ENCODE measurements at regions not wholly inside any gene's neighbourhood (a gene's known extent, or its start where the extent isn't known, plus 50 kb on each side); places are given as distances from the start of the nearest gene placed in this dataset.
"Not testable (repeated sequence)": the region's sequence is repeated elsewhere in the genome, so short reads cannot be mapped to it uniquely, and the experiment has no call there.

- Mint-ChIP-seq H3K27me3 (peaks cover 22% of the 10 kb centered on the region), H3K9me3 (no peaks in the 10 kb centered on the region), H3K36me3 (ENCODE audit: low read depth) (no peaks in the 10 kb centered on the region), H3K4me3 (no peak overlapping the region), H3K27ac (no peak overlapping the region), H3K4me1 (ENCODE audit: low read depth) (no peaks in the 10 kb centered on the region)
- DNase-seq, result no peak
Observed at GRCh38 chr3:10651506-10651905, 146.1 kb upstream of the ATP2B2 start.

DNA sequence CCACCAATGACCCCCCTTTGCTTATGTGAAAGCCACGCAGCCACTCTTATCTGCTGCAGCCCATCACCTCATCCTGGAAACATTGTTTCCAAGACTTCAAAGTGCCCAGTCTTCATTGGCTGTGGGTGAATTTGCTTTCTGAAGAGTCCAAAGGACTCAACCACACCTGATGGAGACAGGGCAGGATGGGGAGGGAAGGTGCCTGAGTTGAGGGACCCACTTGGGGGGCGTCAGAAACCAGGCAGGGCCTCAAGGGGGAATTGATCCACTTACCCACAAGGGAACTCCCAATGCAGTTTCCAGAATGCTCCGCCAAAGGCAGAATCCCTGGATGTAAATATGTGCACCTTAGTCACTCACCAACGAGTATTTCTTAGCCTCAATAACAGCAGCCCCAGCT, 147.9 kb upstream of the ATP2B2 start:
- no peak overlapping the region for H3K27ac Mint-ChIP-seq
- no peaks in the 10 kb centered on the region for H3K36me3 Mint-ChIP-seq (ENCODE audit: low read depth)
- H3K27me3 Mint-ChIP-seq, result peaks cover 36% of the 10 kb centered on the region
- no peaks in the 10 kb centered on the region for H3K4me1 Mint-ChIP-seq (ENCODE audit: low read depth)
- H3K9me3 Mint-ChIP-seq, result no peaks in the 10 kb centered on the region
- no peak overlapping the region for H3K4me3 Mint-ChIP-seq
- DNase-seq, result no peak

GRCh38 chr3:10653866-10654611, 148.7 kb upstream of the ATP2B2 start:
- Mint-ChIP-seq H3K36me3 (ENCODE audit: low read depth) (no peaks in the 10 kb centered on the region), H3K4me3 (no peak overlapping the region), H3K9me3 (no peaks in the 10 kb centered on the region), H3K27ac (no peak overlapping the region), H3K4me1 (ENCODE audit: low read depth) (no peaks in the 10 kb centered on the region), H3K27me3 (peaks cover 38% of the 10 kb centered on the region)
- DNase-seq, result no peak

DNA sequence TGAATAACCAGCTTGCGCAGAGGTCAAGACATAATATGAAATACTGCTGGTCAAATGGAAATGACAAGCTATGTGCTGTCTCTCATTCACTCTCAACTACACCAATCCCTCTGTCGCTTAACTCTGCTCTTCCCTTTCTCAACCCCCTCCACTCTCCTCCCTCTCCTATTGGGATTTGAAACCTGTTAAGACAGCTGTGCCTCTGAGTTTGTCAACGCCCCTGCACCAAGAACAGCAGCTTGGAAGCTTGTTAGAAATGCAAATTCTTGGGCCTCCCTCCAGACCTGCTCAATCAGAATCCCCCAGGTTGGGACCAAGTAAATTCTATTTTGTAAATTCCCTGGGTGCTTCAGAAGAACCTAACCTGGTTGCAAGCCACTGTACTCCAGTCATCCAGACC, 149.7 kb upstream of the ATP2B2 start:
- H3K4me3 Mint-ChIP-seq, result no peak overlapping the region
- no peaks in the 10 kb centered on the region for H3K36me3 Mint-ChIP-seq (ENCODE audit: low read depth)
- H3K27me3 Mint-ChIP-seq, result peaks cover 38% of the 10 kb centered on the region
- DNase-seq, result no peak
- no peaks in the 10 kb centered on the region for H3K9me3 Mint-ChIP-seq
- no peak overlapping the region for H3K27ac Mint-ChIP-seq
- no peaks in the 10 kb centered on the region for H3K4me1 Mint-ChIP-seq (ENCODE audit: low read depth)

DNA sequence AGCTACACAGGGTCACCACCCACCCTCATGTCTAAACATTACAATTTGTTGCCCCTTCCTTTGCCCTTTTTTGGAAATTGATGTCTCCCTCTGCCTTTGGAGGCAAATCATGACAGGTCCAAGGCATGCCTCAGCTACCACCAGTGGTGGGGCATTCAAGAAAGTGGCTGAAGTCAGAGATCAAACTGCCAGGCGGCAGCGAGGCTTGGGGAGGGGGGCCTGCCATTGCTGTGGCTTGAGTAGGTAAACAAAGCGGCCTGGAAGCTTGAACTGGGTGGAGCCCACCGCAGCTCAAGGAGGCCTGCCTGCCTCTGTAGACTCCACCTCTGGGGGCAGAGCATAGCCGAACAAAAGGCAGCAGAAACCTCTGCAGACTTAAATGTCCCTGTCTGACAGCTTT, 152.0 kb upstream of the ATP2B2 start:
- not testable (repeated sequence) for H3K36me3 Mint-ChIP-seq (ENCODE audit: low read depth); H3K9me3 Mint-ChIP-seq; H3K4me1 Mint-ChIP-seq (ENCODE audit: low read depth); H3K27ac Mint-ChIP-seq; H3K4me3 Mint-ChIP-seq; DNase-seq
- peaks cover 32% of the 10 kb centered on the region for H3K27me3 Mint-ChIP-seq

GRCh38 chr3:10665592-10665991, 150.4 kb upstream of the SLC6A11 start:
- H3K27me3 Mint-ChIP-seq, result peaks cover 26% of the 10 kb centered on the region
- no peak overlapping the region for H3K27ac Mint-ChIP-seq
- no peak for DNase-seq
- H3K9me3 Mint-ChIP-seq, result no peaks in the 10 kb centered on the region
- peaks cover 7% of the 10 kb centered on the region for H3K4me1 Mint-ChIP-seq (ENCODE audit: low read depth)
- H3K4me3 Mint-ChIP-seq, result no peak overlapping the region
- H3K36me3 Mint-ChIP-seq (ENCODE audit: low read depth), result no peaks in the 10 kb centered on the region

GRCh38 chr3:10666621-10667020, 149.4 kb upstream of the SLC6A11 start:
- Mint-ChIP-seq H3K4me3 (no peak overlapping the region), H3K9me3 (no peaks in the 10 kb centered on the region), H3K4me1 (ENCODE audit: low read depth) (peaks cover 7% of the 10 kb centered on the region), H3K27ac (no peak overlapping the region), H3K36me3 (ENCODE audit: low read depth) (no peaks in the 10 kb centered on the region), H3K27me3 (peaks cover 26% of the 10 kb centered on the region)
- no peak for DNase-seq

- Mint-ChIP-seq H3K4me3 (no peak overlapping the region), H3K36me3 (ENCODE audit: low read depth) (no peaks in the 10 kb centered on the region), H3K9me3 (no peaks in the 10 kb centered on the region), H3K4me1 (ENCODE audit: low read depth) (peaks cover 7% of the 10 kb centered on the region), H3K27ac (no peak overlapping the region), H3K27me3 (peaks cover 26% of the 10 kb centered on the region)
- DNase-seq, result no peak
Observed at GRCh38 chr3:10667269-10667668, 148.8 kb upstream of the SLC6A11 start.

- Mint-ChIP-seq H3K27ac (no peak overlapping the region), H3K9me3 (no peaks in the 10 kb centered on the region), H3K36me3 (ENCODE audit: low read depth) (no peaks in the 10 kb centered on the region), H3K4me1 (ENCODE audit: low read depth) (peaks cover 7% of the 10 kb centered on the region), H3K27me3 (peaks cover 23% of the 10 kb centered on the region), H3K4me3 (no peak overlapping the region)
- DNase-seq, result no peak
Observed at GRCh38 chr3:10667901-10668476, 148.0 kb upstream of the SLC6A11 start.

DNA sequence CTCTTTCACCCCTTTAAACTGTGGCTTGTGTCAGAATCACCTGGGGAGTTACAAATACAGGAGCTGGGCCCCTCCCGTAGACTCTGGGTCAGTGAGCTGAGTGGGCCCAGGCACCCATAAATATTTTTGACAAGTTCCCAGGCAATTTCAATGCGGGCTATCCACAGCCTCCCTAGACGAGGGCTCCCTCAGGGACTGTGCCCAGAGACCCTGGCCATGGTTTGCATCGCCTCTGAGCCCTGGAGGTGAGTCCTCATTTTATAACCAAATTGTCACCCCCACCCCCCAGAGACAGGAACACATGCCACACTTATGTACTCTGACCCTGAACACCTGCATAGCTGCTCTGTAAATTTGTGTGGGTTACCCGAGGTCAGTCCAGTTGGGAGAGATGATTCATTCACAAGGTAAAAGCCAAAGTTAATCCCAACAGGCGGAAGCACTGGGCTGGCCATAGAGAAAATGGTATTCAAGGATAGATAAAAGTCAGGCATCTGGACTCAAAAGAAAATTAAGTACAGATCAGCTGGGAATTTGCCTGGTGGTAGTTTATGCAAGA, 146.5 kb upstream of the SLC6A11 start:
- Mint-ChIP-seq H3K27ac (no peak overlapping the region), H3K27me3 (peaks cover 15% of the 10 kb centered on the region)

DNA sequence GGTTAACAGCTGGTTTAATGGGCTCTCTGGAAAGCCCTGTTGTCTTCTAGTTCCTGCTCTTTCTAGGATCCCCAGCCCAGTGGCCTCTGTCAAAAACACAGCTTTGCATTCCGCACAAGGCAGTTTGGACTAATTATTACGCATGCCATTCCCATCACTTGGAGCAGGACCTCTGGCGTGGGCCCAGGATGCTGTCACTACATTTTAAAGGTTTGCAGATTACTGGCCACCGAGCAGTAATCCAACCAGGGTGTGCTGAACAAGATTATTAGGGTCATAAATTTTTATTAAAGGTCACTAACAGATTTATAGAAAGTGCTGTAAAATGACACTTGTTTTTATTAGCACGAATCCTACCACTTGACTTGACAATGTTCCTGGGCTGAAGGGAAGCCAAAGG, 143.6 kb upstream of the SLC6A11 start:
- no peak for DNase-seq
- Mint-ChIP-seq H3K27ac (no peak overlapping the region), H3K4me3 (no peak overlapping the region), H3K36me3 (ENCODE audit: low read depth) (no peaks in the 10 kb centered on the region), H3K4me1 (ENCODE audit: low read depth) (no peaks in the 10 kb centered on the region), H3K27me3 (peaks cover 10% of the 10 kb centered on the region), H3K9me3 (no peaks in the 10 kb centered on the region)

More for the DNA sequence above, 146.5 kb upstream of the SLC6A11 start:
- Mint-ChIP-seq H3K4me1 (ENCODE audit: low read depth) (peaks cover 7% of the 10 kb centered on the region), H3K4me3 (no peak overlapping the region), H3K36me3 (ENCODE audit: low read depth) (no peaks in the 10 kb centered on the region), H3K9me3 (no peaks in the 10 kb centered on the region)
- no peak for DNase-seq

DNA sequence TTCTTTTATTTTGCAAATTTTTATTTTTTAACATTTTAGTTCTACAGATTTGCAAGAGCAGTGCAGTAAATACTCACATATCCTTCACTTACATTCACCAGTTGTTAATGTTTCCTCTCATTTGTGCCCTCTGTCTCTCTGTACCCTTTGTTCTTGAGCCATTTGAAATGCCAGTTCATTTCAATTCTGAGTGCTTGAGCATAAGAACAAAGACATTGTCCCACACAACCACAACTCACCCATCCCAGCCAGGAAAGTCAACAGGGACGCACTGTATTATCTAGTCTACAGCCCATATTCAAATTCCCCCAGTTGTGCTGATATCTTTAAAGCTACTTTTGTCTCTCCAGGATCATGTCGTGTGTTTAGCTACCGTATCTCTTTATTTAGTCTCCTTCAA, 141.4 kb upstream of the SLC6A11 start:
- no peak overlapping the region for H3K27ac Mint-ChIP-seq
- H3K9me3 Mint-ChIP-seq, result no peaks in the 10 kb centered on the region
- H3K36me3 Mint-ChIP-seq (ENCODE audit: low read depth), result no peaks in the 10 kb centered on the region
- no peak for DNase-seq
- H3K4me1 Mint-ChIP-seq (ENCODE audit: low read depth), result no peaks in the 10 kb centered on the region
- H3K27me3 Mint-ChIP-seq, result peaks cover 6% of the 10 kb centered on the region
- H3K4me3 Mint-ChIP-seq, result no peak overlapping the region

GRCh38 chr3:10676905-10677304, 139.1 kb upstream of the SLC6A11 start:
- H3K4me3 Mint-ChIP-seq, result no peak overlapping the region
- no peaks in the 10 kb centered on the region for H3K36me3 Mint-ChIP-seq (ENCODE audit: low read depth)
- H3K27ac Mint-ChIP-seq, result no peak overlapping the region
- no peak for DNase-seq
- no peaks in the 10 kb centered on the region for H3K9me3 Mint-ChIP-seq
- H3K4me1 Mint-ChIP-seq (ENCODE audit: low read depth), result no peaks in the 10 kb centered on the region
- H3K27me3 Mint-ChIP-seq, result peaks cover 6% of the 10 kb centered on the region

DNA sequence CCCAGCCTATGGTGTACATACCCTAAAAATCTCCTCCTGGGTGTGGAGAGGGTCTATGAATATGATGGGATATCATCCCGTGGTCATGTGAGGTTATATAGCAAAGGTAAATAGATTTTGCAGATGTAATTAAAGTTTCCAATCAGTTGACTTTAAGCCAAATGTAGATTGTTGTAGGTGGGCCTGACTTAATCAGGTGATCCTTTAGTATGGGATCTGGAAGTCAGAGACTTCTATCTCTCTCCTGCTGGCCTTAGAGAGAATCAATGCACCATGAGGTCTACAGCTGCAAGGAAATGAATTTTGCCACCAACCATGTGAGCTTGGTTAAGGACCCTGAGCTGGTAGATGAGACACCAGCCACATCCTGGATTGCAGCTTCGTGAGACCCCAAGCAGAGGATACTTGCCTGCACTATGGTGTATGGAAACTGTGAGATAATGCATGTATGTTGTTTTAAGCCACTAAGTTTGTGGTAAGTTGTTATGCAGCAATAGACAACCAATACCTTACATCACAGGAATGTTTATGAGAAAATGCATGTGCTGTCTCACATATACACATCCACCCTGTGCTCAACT, 137.1 kb upstream of the SLC6A11 start:
- no peaks in the 10 kb centered on the region for H3K9me3 Mint-ChIP-seq

GRCh38 chr3:10680796-10681195, 135.2 kb upstream of the SLC6A11 start:
- H3K27ac Mint-ChIP-seq, result no peak overlapping the region
- H3K27me3 Mint-ChIP-seq, result peaks cover 11% of the 10 kb centered on the region
- no peaks in the 10 kb centered on the region for H3K4me1 Mint-ChIP-seq (ENCODE audit: low read depth)
- DNase-seq, result no peak
- no peaks in the 10 kb centered on the region for H3K9me3 Mint-ChIP-seq
- H3K4me3 Mint-ChIP-seq, result no peak overlapping the region
- no peaks in the 10 kb centered on the region for H3K36me3 Mint-ChIP-seq (ENCODE audit: low read depth)

More for the DNA sequence above, 137.1 kb upstream of the SLC6A11 start:
- Mint-ChIP-seq H3K36me3 (ENCODE audit: low read depth) (no peaks in the 10 kb centered on the region), H3K27ac (no peak overlapping the region), H3K27me3 (peaks cover 6% of the 10 kb centered on the region), H3K4me1 (ENCODE audit: low read depth) (no peaks in the 10 kb centered on the region), H3K4me3 (no peak overlapping the region)
- no peak for DNase-seq

Data from activated T-cell treated with anti-CD3 and anti-CD28 coated beads, Interleukin-2, amount 50 U/mL, for 24 hours (primary cell).